Activated CD8-positive, alpha-beta T cell treated with anti-CD3 and anti-CD28 coated beads for 36 hours (primary cell): ENCODE measurements at regions not wholly inside any gene's neighbourhood (a gene's known extent, or its start where the extent isn't known, plus 50 kb on each side); places are given as distances from the start of the nearest gene placed in this dataset.

ENCODE experiments used
- ATAC-seq: fragments of 200-7000 bp; cut with Tn5 transposase; one replicate; pipeline ENCODE4 v1.10.0; 2021; ENCODE audit warnings: mild to moderate bottlenecking, moderate library complexity
- CTCF ChIA-PET: fragments of 350-600 bp; sonication (Branson Sonifier 250); formaldehyde crosslinking; loops from one replicate; lab custom pipeline; 2021; ENCODE audit warnings: antibody characterized with exemption; lab: Charles Lee
- POLR2A ChIA-PET: fragments of 350-600 bp; sonication (Branson Sonifier 250); formaldehyde crosslinking; loops from one replicate; lab custom pipeline; 2021; ENCODE audit warnings: antibody characterized with exemption; lab: Charles Lee
- DNase-seq: peaks from one replicate; pipeline ENCODE4 v3.0.0-alpha.2; 2020
- H3K27ac Mint-ChIP-seq: one replicate; pipeline ENCODE4 v1.8.0; 2021; ENCODE audit warnings: mild to moderate bottlenecking, mixed read lengths
- H3K27me3 Mint-ChIP-seq: one replicate; pipeline ENCODE4 v1.8.0; 2021; ENCODE audit warnings: mixed read lengths
- H3K36me3 Mint-ChIP-seq: one replicate; pipeline ENCODE4 v1.8.0; 2021; ENCODE audit warnings: low read depth, mixed read lengths
- H3K4me1 Mint-ChIP-seq: one replicate; pipeline ENCODE4 v1.8.0; 2021; ENCODE audit warnings: low read depth, mixed read lengths
- H3K4me3 Mint-ChIP-seq: one replicate; pipeline ENCODE4 v1.8.0; 2021; ENCODE audit warnings: mild to moderate bottlenecking, moderate library complexity, mixed read lengths
- H3K9me3 Mint-ChIP-seq: one replicate; pipeline ENCODE4 v1.8.0; 2021; ENCODE audit warnings: mixed read lengths
- intact Hi-C: fragments of 100-400 bp; cut with micrococcal nuclease; formaldehyde crosslinking; loops from one replicate; pipeline ENCODE4 v1.10.0; 2022
- TF ChIP-seq, protein P1 (sequence below): fragments of 200-600 bp; IDR thresholded peaks from one replicate; pipeline ENCODE4 v1.8.0; 2022; ENCODE audit warnings: antibody characterized with exemption, mild to moderate bottlenecking

DNA sequence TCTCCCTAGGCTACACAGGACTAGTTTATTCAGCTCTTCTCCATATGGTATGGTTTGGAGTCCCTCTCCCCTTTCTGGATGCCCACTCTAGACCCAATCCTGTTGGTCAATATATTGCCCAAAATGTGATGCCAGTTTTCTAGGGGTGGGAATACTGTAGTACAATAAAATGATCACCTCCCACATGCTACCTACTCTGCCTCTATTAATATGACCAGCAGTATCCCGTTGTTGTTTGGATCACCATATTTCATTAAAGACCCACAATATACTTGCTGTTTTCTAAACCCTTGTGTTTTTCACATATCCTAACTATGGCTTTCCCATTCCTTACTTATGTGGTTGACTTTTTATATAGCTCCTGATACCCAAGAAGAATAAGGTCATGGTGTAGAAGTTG lies 95.9 kb upstream of the IGSF21 start:
- no peak for ATAC-seq
- Mint-ChIP-seq H3K9me3 (no peaks in the 10 kb centered on the region), H3K36me3 (no peaks in the 10 kb centered on the region), H3K27me3 (peaks cover 12% of the 10 kb centered on the region), H3K4me1 (no peaks in the 10 kb centered on the region), H3K4me3 (no peak overlapping the region), H3K27ac (no peak overlapping the region)
- DNase-seq = no peak
- CTCF ChIA-PET = interaction anchor here (1.1 kb wide), 1 partner anchor 27 kb away, joined by 3 read pairs; no protein-coding TSS in a partner anchor
- intact Hi-C loops = no loop called here
- POLR2A ChIA-PET = no interaction called here
- TF ChIP-seq, protein P1, sequence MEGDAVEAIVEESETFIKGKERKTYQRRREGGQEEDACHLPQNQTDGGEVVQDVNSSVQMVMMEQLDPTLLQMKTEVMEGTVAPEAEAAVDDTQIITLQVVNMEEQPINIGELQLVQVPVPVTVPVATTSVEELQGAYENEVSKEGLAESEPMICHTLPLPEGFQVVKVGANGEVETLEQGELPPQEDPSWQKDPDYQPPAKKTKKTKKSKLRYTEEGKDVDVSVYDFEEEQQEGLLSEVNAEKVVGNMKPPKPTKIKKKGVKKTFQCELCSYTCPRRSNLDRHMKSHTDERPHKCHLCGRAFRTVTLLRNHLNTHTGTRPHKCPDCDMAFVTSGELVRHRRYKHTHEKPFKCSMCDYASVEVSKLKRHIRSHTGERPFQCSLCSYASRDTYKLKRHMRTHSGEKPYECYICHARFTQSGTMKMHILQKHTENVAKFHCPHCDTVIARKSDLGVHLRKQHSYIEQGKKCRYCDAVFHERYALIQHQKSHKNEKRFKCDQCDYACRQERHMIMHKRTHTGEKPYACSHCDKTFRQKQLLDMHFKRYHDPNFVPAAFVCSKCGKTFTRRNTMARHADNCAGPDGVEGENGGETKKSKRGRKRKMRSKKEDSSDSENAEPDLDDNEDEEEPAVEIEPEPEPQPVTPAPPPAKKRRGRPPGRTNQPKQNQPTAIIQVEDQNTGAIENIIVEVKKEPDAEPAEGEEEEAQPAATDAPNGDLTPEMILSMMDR = no peak

DNA sequence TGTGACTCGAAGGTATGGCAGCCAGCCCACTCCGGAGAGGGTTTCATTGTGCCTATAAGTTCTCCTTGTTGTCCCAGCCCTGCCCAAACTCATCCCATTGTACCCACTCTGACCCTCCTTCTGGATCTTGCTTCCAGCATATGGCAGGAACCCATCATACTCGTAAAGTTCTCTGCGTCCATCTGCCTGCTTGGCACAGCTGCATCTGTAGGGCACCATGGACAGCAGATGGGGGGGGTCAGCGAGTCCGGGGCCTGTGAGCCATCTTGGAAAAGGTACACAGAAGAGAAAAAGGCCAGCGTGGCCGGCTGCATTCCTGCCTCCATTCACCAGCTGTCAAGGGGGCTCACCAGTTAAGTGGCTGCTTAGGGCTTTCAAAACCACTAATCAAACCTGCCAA lies 94.9 kb upstream of the IGSF21 start:
- ChIA-PET CTCF (interaction anchor here (1.1 kb wide), 1 partner anchor 28 kb away, joined by 3 read pairs; no protein-coding TSS in a partner anchor), POLR2A (no interaction called here)
- Mint-ChIP-seq H3K9me3 (no peaks in the 10 kb centered on the region), H3K36me3 (no peaks in the 10 kb centered on the region), H3K4me1 (no peaks in the 10 kb centered on the region), H3K27me3 (peaks cover 12% of the 10 kb centered on the region), H3K4me3 (no peak overlapping the region), H3K27ac (no peak overlapping the region)
- intact Hi-C loops = no loop called here
- TF ChIP-seq, protein P1 = no peak
- ATAC-seq (no peak), DNase-seq (no peak)

DNA sequence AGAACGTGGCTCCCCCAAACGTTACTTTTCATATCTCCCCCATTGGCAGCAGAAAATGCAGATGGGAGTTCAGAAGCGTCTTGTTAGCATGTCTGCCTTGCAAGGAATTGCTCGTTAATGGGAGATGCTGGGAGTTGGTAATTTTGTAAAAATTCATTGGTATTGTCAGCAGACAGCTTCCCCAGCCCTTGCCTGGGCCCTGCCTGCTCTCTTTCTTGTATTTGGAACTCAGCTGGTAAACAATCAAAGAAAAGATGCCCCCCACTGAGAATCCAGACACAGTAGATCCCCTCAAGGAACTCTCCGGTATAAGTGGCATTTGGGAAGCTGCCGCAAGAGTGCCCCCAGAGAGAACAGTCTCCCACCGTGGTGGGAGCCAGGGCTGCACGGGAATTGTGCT lies 94.4 kb upstream of the IGSF21 start:
- ChIA-PET POLR2A (no interaction called here), CTCF (no interaction called here)
- Mint-ChIP-seq H3K9me3 (no peaks in the 10 kb centered on the region), H3K27me3 (peaks cover 12% of the 10 kb centered on the region), H3K4me1 (no peaks in the 10 kb centered on the region), H3K36me3 (no peaks in the 10 kb centered on the region), H3K4me3 (no peak overlapping the region), H3K27ac (no peak overlapping the region)
- TF ChIP-seq, protein P1 = no peak
- ATAC-seq (no peak), DNase-seq (no peak)
- intact Hi-C loops = no loop called here

DNA sequence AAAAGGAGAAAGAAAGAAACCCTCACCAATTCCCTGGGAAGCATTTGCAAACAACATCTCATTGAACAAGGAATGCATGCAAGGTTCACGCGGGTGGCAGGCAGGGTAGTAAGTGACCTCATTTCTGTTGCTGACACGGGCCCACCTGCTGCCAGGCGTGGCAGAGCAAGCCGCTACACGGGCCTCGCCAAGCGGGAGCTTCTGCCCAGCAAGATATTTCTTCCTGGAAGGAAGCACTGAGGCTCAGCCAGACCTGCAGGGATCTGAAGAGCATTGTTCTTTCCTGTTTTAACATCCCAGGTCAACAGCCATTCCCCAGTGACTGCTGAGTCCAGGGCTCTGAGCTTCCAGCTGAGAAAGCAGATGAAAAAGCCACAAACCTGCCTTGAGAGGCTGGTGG lies 91.9 kb upstream of the IGSF21 start:
- ChIA-PET CTCF (no interaction called here), POLR2A (no interaction called here)
- intact Hi-C loops = no loop called here
- Mint-ChIP-seq H3K36me3 (no peaks in the 10 kb centered on the region), H3K9me3 (no peaks in the 10 kb centered on the region), H3K4me3 (no peak overlapping the region), H3K27ac (no peak overlapping the region), H3K4me1 (no peaks in the 10 kb centered on the region), H3K27me3 (peaks cover 9% of the 10 kb centered on the region)
- TF ChIP-seq, protein P1 = no peak
- no peak for ATAC-seq
- no peak for DNase-seq

GRCh38 chr1:18018366-18018765 lies 89.2 kb upstream of the IGSF21 start:
- ChIA-PET CTCF (no interaction called here), POLR2A (no interaction called here)
- H3K4me1 Mint-ChIP-seq = no peaks in the 10 kb centered on the region
- no peaks in the 10 kb centered on the region for H3K9me3 Mint-ChIP-seq
- no peak overlapping the region for H3K27ac Mint-ChIP-seq
- H3K27me3 Mint-ChIP-seq = peaks cover 7% of the 10 kb centered on the region
- TF ChIP-seq, protein P1 = no peak
- intact Hi-C loops = no loop called here
- DNase-seq = no peak
- no peak overlapping the region for H3K4me3 Mint-ChIP-seq
- ATAC-seq = no peak
- no peaks in the 10 kb centered on the region for H3K36me3 Mint-ChIP-seq
